GM12892 (cell line): ENCODE measurements at regions not wholly inside any gene's neighbourhood (a gene's known extent, or its start where the extent isn't known, plus 50 kb on each side); places are given as distances from the start of the nearest gene placed in this dataset.

Source experiments
- POLR2A ChIP-seq: IDR thresholded peaks from 2 replicates; pipeline ENCODE4 v1.6.1; 2011; ENCODE audit warnings: low read depth, low read length, control low read depth
- POLR2AphosphoS5 ChIP-seq: IDR thresholded peaks from 2 replicates; pipeline ENCODE4 v1.6.1; 2011; ENCODE audit warnings: low read depth, low read length, control low read depth
- TAF1 ChIP-seq: IDR thresholded peaks from 2 replicates; pipeline ENCODE4 v1.6.1; 2011; ENCODE audit warnings: low read depth, mild to moderate bottlenecking, control low read depth, low read length, borderline replicate concordance

GRCh38 chr15:55035749-55036148 lies 161.0 kb downstream of the RSL24D1 start:
- TF ChIP-seq POLR2AphosphoS5 (no peak), POLR2A (no peak), TAF1 (no peak)
